HG03108 (cell line): ENCODE measurements at regions not wholly inside any gene's neighbourhood (a gene's known extent, or its start where the extent isn't known, plus 50 kb on each side); places are given as distances from the start of the nearest gene placed in this dataset.

ENCODE experiments used
- ATAC-seq: cut with Tn5 transposase; IDR thresholded peaks from one replicate; pipeline ENCODE4 v1.9.1; 2021; ENCODE audit warnings: moderate library complexity; ENCODE audit not compliant: unreplicated experiment

DNA sequence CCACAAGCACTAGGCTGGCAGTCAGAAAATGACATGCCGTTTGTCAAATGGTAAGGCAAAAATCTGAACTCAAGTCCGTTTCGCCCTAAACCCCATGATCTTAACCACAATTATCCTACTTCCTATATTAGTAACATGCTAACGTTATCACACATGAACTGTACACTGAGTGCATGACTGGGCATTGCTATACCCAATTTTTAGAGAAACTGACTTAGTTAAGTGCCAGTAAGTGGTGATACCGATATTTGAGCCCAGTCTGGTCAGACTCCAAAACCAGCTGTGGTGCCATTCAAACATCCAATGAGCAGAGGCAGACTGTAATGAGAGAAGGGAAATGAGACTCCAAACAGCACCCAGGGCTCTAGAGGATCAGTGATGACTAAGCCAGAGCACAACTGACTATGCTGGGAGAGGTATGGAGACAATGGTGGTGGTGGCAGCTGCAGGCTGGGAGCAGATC, 311.7 kb upstream of the PKDCC start:
- ATAC-seq, result peak; percentile 77

DNA sequence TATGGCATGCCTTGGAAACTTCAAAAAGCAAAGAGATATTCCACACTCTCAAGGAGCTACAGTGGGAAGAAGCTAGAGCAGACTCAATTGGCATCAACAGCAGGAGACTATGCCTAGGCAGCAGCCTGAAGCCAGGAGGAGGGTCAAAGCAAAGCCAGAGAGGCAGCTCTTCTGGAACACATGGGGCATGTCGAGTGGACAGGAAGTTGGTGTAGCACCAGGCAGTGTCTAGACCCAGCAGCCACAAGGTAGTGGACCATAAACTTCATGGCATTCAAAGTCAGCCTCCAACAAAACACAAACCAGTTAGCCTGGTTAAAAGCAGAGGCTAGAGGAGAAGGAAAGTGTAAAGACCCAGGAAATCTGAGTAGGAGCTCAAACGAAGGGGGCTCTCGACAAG, 311.2 kb upstream of the PKDCC start:
- peak; percentile 39 for ATAC-seq

DNA sequence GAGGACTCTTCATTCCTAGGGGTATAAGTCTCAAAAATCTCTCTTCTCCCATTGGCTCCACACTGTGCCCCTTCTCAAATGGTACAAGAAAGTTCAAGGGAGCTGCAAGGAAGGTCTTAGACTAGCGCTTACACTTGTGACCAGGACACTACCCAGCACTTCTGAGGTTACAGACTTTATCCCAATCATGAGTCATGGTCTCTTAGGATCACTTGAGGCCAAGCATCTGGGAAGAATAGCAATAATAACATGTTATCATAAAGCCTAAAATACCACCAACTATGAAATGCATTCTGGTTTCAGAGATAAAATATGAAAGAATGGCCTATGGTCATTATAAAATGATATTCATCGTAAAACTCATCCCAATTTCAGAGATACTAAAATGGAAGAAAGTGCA, 309.9 kb upstream of the PKDCC start:
- no peak for ATAC-seq

DNA sequence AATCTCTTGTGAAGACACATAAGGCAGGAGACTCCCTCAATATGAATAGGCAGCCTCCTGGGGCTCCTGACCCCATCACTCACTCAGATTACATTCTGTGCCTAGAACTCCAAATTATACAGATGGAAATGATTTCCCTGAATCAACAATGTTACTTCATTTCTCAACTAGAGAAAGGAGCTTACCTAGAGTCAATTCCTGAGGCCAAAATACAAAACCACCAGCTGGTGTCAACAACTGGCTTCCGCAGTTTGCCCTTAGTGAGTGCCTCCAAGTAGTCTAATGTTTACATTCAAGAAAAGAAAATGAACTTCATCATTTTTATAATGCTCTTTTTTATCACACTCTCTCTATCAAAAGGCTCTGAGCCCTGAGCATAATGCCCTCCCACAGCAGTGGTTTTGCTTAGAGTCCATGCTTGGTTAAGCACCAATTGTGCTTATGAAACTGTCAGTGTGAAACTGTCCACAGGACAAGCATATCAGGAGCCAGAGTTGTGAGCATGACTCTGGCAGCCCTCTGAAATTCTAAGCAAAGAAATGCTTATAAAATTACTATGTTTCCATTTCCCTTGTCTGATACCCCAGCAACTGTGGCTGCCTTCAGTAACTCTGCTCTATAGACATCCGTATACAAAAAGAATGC, 305.7 kb upstream of the PKDCC start:
- ATAC-seq, result peak; percentile 99

DNA sequence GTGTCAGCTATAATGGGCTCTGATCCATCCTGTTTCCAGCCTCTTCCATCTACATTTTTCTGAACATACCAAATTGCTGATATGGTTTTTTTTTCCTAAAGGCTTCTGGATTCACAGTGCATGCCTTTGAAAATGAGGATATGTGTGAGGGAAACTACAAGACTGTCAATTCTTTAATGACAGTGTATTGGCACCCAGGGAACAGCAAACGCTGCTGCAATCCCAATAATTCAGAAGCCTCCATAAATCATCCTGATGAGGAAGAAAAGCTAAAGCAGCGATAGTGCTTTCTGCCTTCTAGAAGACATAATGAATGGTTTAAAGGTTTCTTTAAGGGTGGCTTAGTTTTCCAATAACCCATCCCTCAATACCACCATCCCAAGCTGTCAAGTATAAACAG, 304.5 kb upstream of the PKDCC start:
- no peak for ATAC-seq

DNA sequence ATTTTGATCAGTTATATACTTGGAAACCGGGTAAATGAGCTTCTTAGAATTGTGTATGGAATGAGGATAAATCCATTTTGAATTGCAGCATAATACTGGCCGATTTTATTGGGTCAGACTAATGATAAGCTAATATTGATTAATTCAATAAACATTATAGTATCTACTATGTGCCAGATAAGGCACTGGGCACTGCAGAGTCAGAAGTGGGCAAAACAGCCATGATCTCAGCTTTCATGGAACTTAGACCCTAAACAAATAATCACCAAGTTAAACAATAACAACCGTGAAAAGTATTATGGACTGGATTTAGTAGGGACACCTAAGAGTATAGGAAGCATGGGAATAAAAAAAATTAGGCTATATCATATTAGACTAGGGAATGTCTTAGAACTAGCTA, 297.0 kb upstream of the PKDCC start:
- no peak for ATAC-seq

DNA sequence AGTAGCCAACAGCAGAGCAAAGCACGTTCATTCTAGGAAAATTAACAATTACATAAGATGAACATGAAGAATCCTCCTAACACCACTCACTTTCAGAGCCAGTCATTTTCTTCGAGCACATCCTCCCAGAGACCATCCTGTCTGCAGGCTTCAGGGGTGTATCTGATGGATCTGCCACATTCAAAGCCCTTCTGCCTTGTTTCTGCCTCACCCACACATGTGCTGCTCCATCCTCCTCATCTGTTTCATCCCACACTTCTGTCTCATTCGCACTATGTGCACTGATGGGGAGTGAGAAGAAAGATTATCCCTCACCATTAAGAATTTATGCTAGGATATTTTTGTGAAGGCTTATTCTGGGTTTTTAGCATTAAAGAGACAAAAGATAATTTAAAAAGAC, 287.9 kb upstream of the PKDCC start:
- no peak for ATAC-seq

DNA sequence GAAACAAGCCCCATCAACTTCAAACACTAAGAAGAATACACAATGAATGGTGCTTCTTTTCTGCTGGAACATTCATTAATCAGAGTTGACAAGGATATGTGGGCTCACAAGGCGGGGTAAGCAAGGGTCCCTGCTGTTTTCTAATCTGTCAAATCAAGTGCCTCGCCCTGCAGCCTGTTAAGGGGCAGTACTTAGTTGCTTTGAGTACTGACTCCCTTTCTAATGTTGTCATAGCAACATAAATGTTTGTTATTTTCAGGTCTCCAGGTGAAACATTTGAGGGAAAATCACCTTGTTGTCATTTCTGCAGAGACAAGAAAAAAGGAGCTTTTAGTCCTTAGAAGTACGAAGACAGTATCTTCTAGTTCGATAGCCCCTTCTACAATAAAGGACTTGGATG, 284.7 kb upstream of the PKDCC start:
- ATAC-seq, result no peak

DNA sequence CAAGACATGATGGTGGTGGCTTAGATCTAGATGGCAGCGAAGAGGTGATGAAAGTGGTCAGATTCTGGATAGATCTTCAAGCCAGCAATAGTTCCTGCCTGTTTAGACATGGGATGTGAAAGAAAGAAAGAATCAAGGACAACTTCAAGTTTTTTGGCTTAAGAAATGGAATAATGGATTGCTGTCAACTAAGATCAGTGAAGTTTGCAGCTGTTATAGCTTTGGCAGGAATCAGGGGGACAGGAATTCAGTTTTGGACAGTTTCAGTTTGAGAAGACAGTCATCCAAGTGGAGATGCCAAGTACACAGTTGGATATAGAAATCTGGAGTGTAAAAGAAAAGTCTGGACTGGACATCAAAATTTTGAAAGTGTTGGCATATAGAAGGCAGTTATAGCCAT, 283.7 kb upstream of the PKDCC start:
- no peak for ATAC-seq

DNA sequence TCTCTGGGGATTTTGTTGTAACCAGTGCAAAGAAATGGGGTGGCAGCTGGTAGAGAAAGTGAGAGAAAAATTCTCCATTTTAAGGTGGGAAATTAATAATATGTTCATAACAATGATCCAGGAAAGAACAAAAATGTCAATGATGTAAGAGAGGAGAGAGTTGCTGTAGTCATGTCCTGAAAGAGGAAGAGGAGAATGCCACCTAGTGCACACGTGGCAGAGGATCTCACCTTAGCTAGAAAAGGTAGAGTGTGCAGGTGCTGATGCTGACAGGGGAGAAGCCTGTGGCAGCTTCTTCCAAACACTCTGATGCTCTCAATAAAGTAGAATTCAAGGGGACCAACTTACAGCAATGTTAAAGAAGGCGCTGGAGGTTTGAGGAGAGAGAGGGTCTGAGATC, 282.9 kb upstream of the PKDCC start:
- no peak for ATAC-seq

DNA sequence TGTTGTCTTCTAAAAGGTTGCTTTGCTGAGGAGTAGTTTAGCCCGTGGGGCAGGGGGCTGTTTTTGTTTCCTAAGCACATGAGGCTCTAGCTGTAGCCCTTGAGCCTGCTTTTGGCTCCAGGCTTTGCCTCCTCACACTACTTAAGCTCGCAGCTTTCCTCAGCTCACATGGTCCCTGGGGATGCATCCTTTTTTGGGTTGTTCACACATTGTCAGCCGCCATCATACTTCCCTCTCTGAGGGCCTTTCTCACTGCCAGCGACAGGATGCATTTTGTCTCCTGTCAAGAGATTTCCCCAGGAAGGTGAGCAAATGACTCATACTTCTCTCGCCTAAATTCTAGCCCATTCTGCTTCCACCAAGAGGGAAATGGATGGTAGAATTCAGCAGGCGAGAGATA, 279.5 kb upstream of the PKDCC start:
- no peak for ATAC-seq

DNA sequence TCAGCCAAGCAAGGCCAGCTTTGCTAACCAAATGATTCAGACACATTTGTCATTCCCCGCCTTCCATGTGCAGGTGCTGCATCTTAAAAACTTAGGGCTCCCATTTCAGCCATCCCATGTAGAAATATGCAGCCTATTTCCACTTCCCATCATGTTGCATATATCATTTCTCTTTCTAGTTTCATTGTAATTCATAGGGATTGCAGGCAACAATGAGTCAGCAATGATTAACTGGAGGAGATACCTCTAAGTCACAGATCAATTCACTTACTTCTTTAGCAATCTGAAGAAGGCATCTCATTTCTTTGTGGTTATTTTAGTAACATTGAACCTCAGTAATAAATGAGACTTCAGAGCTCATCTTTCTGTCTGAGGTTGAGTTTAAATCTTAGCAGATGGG, 276.1 kb upstream of the PKDCC start:
- ATAC-seq, result no peak

DNA sequence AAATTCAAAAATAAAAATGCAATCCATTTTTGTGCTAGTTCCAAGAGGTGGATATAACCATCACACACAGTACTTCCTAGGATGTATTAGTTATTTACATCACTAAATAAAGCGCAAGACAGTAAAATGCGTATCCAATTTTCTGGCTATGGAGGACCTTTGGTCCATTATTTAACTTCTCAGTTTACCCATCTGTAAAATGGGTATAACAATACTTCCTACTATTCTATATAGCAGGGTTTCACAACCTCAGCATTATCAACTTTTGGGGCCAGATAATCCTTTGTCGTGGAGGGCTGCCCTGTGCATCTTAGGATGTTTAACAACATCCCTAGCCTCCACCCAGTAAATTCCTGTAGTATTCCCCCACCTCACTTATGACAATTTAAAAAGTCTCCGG, 275.1 kb upstream of the PKDCC start:
- ATAC-seq, result no peak

DNA sequence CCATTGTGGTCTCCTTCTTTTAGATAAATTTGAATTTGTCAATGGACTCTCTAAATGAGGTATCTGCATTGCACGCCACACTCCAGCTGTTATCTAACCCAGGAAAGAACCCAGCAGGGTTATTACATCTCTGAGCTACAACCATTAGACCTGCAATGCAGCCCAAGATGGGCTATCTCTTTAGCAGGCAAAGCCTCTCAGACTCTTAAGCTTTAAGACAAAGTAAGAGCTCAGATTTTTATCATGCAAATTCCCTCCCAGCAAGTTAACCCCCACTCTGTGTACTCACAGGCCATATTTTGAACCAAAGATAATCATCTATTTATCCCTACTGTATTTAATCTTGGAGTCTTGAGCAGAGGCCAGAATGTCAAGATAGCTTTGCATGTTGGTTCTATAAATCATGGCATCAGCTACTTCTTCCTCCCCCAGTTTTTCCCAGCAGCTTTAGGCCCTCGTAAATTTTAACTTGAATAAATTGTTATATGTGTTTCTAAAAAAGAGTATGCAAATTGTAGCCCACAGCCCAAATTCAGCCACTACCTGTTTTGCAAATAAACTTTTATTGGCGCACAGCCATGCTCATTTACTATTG, 273.7 kb upstream of the PKDCC start:
- no peak for ATAC-seq

DNA sequence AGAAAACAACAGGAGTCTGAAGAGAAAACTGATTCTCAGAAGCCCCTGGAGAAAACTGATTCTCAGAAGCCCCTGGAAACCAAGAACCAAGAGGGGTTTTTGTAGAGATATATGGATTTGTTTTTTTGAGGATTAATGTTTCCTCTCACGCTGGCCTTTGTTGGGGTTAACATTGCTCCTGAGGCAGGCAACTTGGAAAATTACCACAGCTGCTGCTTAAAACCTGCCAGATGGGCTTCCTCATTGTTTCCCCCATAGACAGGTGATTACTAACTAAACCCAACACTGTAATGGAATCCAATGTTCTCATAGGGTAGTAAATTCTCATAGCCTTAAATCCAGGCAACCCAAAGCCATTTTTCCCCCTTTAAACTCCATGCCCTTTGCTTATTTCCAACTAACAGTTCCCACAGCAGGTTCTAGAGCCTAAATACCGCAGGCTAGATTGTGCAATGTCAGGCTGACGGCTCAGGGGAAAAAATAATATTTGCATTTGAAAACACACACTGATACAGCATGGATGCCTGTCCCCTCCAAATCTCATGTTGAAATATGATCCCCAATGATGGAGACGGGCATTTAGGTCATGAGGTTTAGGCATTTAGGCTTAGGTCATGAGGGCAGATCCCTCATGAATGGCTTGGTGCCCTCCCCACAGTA, 272.3 kb upstream of the PKDCC start:
- ATAC-seq, result no peak

DNA sequence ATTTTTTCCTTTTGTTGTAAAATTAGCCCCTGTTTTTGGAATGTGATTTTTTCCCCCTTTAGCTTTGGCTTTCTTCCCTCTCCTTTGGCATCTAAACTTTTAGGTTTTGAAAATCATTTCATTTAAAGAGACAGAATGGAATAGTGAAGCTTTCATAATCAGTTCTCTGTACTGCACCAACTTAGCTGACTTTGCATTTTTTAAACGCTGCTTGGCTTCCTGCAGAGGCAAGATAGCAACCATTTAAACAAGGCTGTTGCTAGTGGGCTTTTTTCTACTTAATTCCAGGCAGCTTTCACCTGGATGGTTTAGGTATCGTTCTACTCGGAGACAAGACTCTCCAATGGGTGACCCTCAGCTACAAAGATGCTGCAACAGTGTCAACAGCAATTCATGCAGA, 267.9 kb upstream of the PKDCC start:
- no peak for ATAC-seq

DNA sequence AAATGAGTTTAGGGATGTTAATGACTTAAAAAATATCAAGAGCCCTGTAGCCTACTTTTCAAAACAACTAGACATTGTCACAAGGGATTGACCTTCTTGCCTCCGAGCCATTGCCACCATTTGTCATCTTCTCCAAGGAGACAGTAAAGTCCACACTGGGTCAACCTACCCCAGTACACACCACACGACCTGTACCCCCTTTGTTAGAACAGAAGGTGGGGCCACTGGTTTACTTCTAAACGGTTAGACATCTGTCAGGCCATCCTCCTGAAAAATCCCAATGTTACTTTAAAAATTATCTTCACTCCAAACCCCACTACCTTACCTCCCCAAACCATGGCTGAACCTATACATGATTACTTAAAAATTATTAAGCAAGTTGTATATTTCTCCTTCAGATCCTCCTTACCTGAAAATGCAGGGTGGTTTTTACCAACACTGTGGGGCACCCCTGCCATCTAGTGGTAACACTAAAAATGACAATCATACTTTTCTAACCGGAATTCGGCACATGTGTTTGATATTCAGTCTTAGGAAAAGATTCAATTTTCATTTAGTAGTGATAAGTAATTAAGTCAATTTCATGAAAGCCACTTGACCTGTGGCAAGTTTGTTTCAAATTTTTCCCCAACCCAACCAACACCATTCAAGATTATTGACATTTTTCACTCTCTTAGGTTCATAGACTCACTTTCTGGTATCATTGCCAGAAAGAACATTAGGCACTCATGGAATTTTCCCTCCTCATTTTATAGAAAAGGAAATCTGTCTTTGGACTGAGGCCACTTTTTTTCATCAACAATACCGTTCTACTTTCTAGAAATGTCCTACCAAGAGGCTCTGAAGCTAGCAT, 265.3 kb upstream of the PKDCC start:
- ATAC-seq, result no peak

DNA sequence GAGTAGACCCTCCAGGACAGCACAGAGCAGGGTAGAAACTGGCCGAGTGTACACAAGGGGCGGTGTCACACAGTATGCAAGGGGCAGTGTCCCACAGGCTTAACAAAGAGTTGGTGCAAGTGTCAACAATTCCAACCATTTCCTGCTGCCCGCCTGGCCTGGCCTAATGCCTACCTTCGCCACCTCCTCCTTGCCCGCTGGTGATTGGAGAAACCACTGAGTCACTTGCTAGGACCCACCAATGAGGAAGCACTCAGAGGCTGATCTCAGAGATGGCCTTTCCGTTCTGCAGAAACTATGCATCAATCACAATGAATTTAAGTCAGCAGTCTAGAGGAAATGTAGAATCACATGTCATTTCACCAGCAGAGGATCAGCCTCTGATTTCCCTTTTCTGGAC, 263.3 kb upstream of the PKDCC start:
- no peak for ATAC-seq

DNA sequence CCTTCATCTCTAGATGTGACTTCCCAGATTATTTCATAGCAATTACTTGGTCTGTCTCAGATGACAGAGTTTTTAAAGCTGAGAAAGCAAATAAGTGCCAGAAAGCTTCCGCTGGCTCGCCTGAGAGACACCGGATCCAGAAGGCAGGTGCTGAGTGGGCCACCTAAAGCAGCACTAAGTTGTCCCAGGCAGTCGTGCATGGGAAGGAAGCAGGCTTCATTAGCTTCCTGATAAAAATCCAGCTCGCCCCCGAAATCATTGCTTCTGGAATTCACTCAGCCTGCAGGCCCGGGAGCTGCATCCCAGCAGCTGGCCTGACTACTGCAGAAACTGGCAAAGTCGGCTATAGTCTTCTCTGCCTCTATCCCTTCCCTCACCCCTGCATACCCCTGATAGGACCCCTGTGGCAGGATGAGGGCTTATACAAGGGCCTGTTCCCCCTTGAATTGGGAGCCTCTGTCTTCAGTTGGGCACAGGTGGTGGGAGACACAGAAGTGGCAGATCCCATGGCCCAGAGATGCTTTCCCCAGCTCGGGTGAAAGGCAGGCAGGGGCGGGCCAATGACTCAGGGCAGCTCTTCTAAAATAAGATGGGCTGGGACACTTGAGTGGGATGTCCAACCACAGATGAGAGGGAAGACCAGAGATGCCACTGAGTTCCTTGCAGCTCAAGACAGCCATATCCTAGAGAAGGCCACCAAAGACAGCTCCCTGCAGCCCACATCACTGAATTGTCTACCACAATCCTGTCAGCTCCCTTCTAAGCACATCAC, 262.4 kb upstream of the PKDCC start:
- no peak for ATAC-seq

DNA sequence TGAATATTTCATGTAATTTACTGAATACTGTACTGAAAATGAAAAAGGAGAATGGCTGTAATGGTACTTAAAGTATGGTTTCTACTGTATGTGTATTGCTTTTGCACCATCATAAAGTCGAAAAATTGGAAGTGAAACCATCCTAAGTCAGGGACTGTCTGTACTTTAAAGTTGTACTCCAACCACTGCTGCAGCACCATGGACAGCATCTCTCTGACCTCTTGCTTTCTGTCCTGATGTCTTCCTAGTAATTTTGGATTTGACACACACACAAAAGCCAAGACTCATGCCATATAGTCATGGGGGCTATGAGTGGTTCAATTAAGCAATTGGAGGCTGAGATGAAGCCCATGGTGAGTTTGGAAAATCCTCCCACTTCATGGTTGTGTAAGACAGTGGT, 256.3 kb upstream of the PKDCC start:
- no peak for ATAC-seq

DNA sequence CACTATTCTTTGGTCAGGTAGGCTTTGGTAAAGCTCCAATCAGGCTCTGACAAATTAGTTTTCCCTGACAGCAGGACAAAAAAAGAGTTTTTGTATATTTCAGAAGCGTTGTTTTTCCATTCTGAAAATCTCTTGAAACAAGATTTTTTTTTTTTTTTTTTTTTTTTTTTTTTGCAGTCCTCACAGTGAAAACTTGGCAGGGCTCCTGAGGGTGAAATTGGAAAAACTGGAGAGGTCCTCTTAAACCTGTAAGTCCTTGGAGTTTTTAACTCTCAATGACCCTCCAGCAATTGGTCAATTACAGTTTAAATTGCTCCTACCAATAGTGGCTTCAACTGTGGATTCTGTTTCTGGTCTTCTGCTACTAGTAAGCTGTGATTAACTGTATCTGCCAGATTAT, 244.5 kb upstream of the PKDCC start:
- no peak for ATAC-seq
